Left colon (tissue), 2 donors: ENCODE measurements at regions not wholly inside any gene's neighbourhood (a gene's known extent, or its start where the extent isn't known, plus 50 kb on each side); places are given as distances from the start of the nearest gene placed in this dataset.

Experiments
- ATAC-seq: fragments of 200-7000 bp; cut with Tn5 transposase; one replicate; pipeline ENCODE4 v1.9.1; 2020; ENCODE audit warnings: mild to moderate bottlenecking, moderate library complexity
- DNase-seq, 2 donors: peaks; one replicate each; pipeline ENCODE4 v3.0.0-alpha.2; 2020
- intact Hi-C, 2 donors: fragments of 100-400 bp; cut with DNase I in 1 of 2; cut with micrococcal nuclease in 1 of 2; formaldehyde crosslinking; loops; one replicate each; pipeline versions ENCODE4 v1.11.2 to v1.14.0; 2022; cut with DNase I, micrococcal nuclease
- donor health status: DM: no; HTN: no; CAD: no.
- donor health status: DM: yes; HTN: yes; CAD: no.

GRCh38 chr5:6950860-6951259 is 237.6 kb downstream of the TENT4A start:
- intact Hi-C loops = no loop called here
- DNase-seq (no peak), ATAC-seq (no peak)

GRCh38 chr5:6961123-6961522 is 247.9 kb downstream of the TENT4A start:
- DNase-seq (no peak), ATAC-seq (no peak)
- intact Hi-C loops = no loop called here

- intact Hi-C loops = no loop called here
- no peak for DNase-seq
- no peak for ATAC-seq
Measured at GRCh38 chr5:6961837-6962635, 248.8 kb downstream of the TENT4A start.

- ATAC-seq = no peak
Measured at GRCh38 chr5:6976971-6977370, 263.7 kb downstream of the TENT4A start.

GRCh38 chr5:6979061-6979460 is 265.8 kb downstream of the TENT4A start:
- intact Hi-C loops = no loop called here
- ATAC-seq = no peak
- DNase-seq = no peak

More at GRCh38 chr5:6976971-6977370, 263.7 kb downstream of the TENT4A start:
- DNase-seq = no peak
- intact Hi-C loops = no loop called here

GRCh38 chr5:6989230-6989629 is 276.0 kb downstream of the TENT4A start:
- DNase-seq (no peak), ATAC-seq (no peak)
- intact Hi-C loops = no loop called here

GRCh38 chr5:6994097-6994496 is 280.9 kb downstream of the TENT4A start:
- DNase-seq = no peak
- intact Hi-C loops = no loop called here
- no peak for ATAC-seq

- no peak for DNase-seq
- no peak for ATAC-seq
- intact Hi-C loops = no loop called here
Measured at GRCh38 chr5:6995115-6995514, 281.9 kb downstream of the TENT4A start.

GRCh38 chr5:7000310-7000709 is 287.1 kb downstream of the TENT4A start:
- intact Hi-C loops = no loop called here
- ATAC-seq = no peak
- DNase-seq = no peak

GRCh38 chr5:7010591-7010990 is 297.4 kb downstream of the TENT4A start:
- no peak for ATAC-seq
- intact Hi-C loops = no loop called here
- no peak for DNase-seq

- DNase-seq (no peak), ATAC-seq (no peak)
- intact Hi-C loops = no loop called here
Measured at GRCh38 chr5:7012057-7012456, 298.8 kb downstream of the TENT4A start.

GRCh38 chr5:7014611-7015010 is 301.4 kb downstream of the TENT4A start:
- no peak for ATAC-seq
- intact Hi-C loops = no loop called here
- DNase-seq = no peak

- ATAC-seq = no peak
- intact Hi-C loops = no loop called here
- DNase-seq = peak in 1 of 2 donors; percentile 4
Measured at GRCh38 chr5:7015586-7016256, 302.5 kb downstream of the TENT4A start.

GRCh38 chr5:7016999-7017747 is 303.9 kb downstream of the TENT4A start:
- DNase-seq = no peak
- intact Hi-C loops = no loop called here
- no peak for ATAC-seq

GRCh38 chr5:7018198-7018597 is 305.0 kb downstream of the TENT4A start:
- DNase-seq (no peak), ATAC-seq (no peak)
- intact Hi-C loops = no loop called here

- DNase-seq (no peak), ATAC-seq (no peak)
Measured at GRCh38 chr5:7018601-7019000, 305.4 kb downstream of the TENT4A start.

GRCh38 chr5:7036192-7036835 is 323.1 kb downstream of the TENT4A start:
- ATAC-seq (no peak), DNase-seq (no peak)
- intact Hi-C loops = no loop called here

More at GRCh38 chr5:7018601-7019000, 305.4 kb downstream of the TENT4A start:
- intact Hi-C loops = no loop called here

GRCh38 chr5:7039074-7039473 is 325.8 kb downstream of the TENT4A start:
- DNase-seq = no peak
- intact Hi-C loops = no loop called here
- no peak for ATAC-seq

GRCh38 chr5:7040111-7040510 is 326.9 kb downstream of the TENT4A start:
- no peak for ATAC-seq
- intact Hi-C loops = no loop called here
- no peak for DNase-seq
